PFSK-1 (cell line): ENCODE measurements at regions not wholly inside any gene's neighbourhood (a gene's known extent, or its start where the extent isn't known, plus 50 kb on each side); places are given as distances from the start of the nearest gene placed in this dataset.

Experiments
- SIN3A ChIP-seq: IDR thresholded peaks from 2 replicates; pipeline ENCODE4 v1.6.1; 2012; ENCODE audit warnings: mild to moderate bottlenecking, low read length, moderate library complexity, borderline replicate concordance; ENCODE audit not compliant: insufficient read depth
- TF ChIP-seq, protein P1 (sequence below), 2 experiments: IDR thresholded peaks; 2 replicates each; pipeline versions ENCODE4 v1.6.1 to v1.8.0; 2011 to 2012; ENCODE audit warnings: low read depth in 2 of 2, low read length in 2 of 2, control low read depth in 1 of 2, inconsistent platforms in 1 of 2, mild to moderate bottlenecking in 1 of 2, moderate library complexity in 1 of 2; ENCODE audit not compliant: insufficient read depth in 1 of 2

DNA sequence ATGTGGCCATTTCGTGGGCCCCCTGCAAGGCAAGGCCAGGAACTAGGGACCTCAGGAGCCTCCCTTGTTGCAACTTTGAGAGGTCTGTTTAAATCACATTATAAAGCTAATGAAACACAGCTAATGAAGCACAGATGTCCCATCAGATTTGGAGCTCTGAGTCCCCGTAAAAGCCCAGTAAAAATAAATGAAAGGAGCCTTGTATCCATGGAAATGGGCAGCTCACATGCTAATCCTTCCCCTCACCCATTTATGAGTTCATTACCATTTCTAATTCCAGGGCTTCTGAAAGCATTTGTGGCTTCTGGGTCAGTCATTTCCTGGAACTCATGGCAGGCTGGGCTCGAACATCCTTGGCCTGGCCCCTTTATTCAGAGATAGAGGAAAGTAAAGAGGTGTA, 274.8 kb downstream of the SS18 start:
- TF ChIP-seq SIN3A: no peak
- TF ChIP-seq, protein P1, sequence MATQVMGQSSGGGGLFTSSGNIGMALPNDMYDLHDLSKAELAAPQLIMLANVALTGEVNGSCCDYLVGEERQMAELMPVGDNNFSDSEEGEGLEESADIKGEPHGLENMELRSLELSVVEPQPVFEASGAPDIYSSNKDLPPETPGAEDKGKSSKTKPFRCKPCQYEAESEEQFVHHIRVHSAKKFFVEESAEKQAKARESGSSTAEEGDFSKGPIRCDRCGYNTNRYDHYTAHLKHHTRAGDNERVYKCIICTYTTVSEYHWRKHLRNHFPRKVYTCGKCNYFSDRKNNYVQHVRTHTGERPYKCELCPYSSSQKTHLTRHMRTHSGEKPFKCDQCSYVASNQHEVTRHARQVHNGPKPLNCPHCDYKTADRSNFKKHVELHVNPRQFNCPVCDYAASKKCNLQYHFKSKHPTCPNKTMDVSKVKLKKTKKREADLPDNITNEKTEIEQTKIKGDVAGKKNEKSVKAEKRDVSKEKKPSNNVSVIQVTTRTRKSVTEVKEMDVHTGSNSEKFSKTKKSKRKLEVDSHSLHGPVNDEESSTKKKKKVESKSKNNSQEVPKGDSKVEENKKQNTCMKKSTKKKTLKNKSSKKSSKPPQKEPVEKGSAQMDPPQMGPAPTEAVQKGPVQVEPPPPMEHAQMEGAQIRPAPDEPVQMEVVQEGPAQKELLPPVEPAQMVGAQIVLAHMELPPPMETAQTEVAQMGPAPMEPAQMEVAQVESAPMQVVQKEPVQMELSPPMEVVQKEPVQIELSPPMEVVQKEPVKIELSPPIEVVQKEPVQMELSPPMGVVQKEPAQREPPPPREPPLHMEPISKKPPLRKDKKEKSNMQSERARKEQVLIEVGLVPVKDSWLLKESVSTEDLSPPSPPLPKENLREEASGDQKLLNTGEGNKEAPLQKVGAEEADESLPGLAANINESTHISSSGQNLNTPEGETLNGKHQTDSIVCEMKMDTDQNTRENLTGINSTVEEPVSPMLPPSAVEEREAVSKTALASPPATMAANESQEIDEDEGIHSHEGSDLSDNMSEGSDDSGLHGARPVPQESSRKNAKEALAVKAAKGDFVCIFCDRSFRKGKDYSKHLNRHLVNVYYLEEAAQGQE (IDR thresholded peaks at IDR 0.05; ENCODE audit: insufficient read depth in 1 of 2, low read depth in 2 of 2, low read length in 2 of 2): no peak
